Amniotic epithelial cell (primary cell): ENCODE measurements at regions not wholly inside any gene's neighbourhood (a gene's known extent, or its start where the extent isn't known, plus 50 kb on each side); places are given as distances from the start of the nearest gene placed in this dataset.
A peak's percentile ranks its signal among the peaks of the same experiment; 100 is the strongest.
"Not testable (repeated sequence)": the region's sequence is repeated elsewhere in the genome, so short reads cannot be mapped to it uniquely, and the experiment has no call there.

ENCODE experiments used
- DNase-seq: peaks from one replicate; pipeline ENCODE4 v3.0.0-alpha.2; 2010; ENCODE audit warnings: low read depth

- DNase-seq: peak; percentile 62
These were observed 193.7 kb upstream of the SVIL start for GRCh38 chr10:29828440-29828894.

GRCh38 chr10:29827512-29827911, 192.7 kb upstream of the SVIL start:
- DNase-seq: no peak

- no peak for DNase-seq
These were observed 192.2 kb upstream of the SVIL start for GRCh38 chr10:29826801-29827450.

- no peak for DNase-seq
These were observed 191.4 kb upstream of the SVIL start for GRCh38 chr10:29826221-29826620.

GRCh38 chr10:29823553-29824080, 188.8 kb upstream of the SVIL start:
- no peak for DNase-seq

GRCh38 chr10:29820890-29821461, 186.2 kb upstream of the SVIL start:
- no peak for DNase-seq

GRCh38 chr10:29816801-29817558, 182.2 kb upstream of the SVIL start:
- no peak for DNase-seq

GRCh38 chr10:29815572-29815971, 180.8 kb upstream of the SVIL start:
- no peak for DNase-seq

GRCh38 chr10:29811751-29812427, 177.1 kb upstream of the SVIL start:
- DNase-seq: peak; percentile 96

GRCh38 chr10:29810816-29811215, 176.0 kb upstream of the SVIL start:
- no peak for DNase-seq

- not testable (repeated sequence) for DNase-seq
These were observed 175.5 kb upstream of the SVIL start for GRCh38 chr10:29810231-29810630.

- DNase-seq: no peak
These were observed 174.6 kb upstream of the SVIL start for GRCh38 chr10:29809383-29809782.

- peak; percentile 34 for DNase-seq
These were observed 172.5 kb upstream of the SVIL start for GRCh38 chr10:29807163-29807806.

- no peak for DNase-seq
These were observed 171.6 kb upstream of the SVIL start for GRCh38 chr10:29806350-29806788.

GRCh38 chr10:29805134-29805723, 170.5 kb upstream of the SVIL start:
- DNase-seq: peak; percentile 39

GRCh38 chr10:29804025-29804852, 169.5 kb upstream of the SVIL start:
- DNase-seq: peak; percentile 81

GRCh38 chr10:29802171-29802570, 167.4 kb upstream of the SVIL start:
- DNase-seq: no peak

- no peak for DNase-seq
These were observed 164.3 kb upstream of the SVIL start for GRCh38 chr10:29798921-29799690.

- DNase-seq: no peak
These were observed 162.8 kb upstream of the SVIL start for GRCh38 chr10:29797616-29798015.

- no peak for DNase-seq
These were observed 161.1 kb upstream of the SVIL start for GRCh38 chr10:29795850-29796249.
